ENCODE measurements at regions not wholly inside any gene's neighbourhood (a gene's known extent, or its start where the extent isn't known, plus 50 kb on each side); places are given as distances from the start of the nearest gene placed in this dataset.

- TF ChIP-seq, protein P1, sequence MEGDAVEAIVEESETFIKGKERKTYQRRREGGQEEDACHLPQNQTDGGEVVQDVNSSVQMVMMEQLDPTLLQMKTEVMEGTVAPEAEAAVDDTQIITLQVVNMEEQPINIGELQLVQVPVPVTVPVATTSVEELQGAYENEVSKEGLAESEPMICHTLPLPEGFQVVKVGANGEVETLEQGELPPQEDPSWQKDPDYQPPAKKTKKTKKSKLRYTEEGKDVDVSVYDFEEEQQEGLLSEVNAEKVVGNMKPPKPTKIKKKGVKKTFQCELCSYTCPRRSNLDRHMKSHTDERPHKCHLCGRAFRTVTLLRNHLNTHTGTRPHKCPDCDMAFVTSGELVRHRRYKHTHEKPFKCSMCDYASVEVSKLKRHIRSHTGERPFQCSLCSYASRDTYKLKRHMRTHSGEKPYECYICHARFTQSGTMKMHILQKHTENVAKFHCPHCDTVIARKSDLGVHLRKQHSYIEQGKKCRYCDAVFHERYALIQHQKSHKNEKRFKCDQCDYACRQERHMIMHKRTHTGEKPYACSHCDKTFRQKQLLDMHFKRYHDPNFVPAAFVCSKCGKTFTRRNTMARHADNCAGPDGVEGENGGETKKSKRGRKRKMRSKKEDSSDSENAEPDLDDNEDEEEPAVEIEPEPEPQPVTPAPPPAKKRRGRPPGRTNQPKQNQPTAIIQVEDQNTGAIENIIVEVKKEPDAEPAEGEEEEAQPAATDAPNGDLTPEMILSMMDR (IDR thresholded peaks at IDR 0.05) = no peak
- no peak for TF ChIP-seq POLR2A (IDR thresholded peaks at IDR 0.05)
These were observed 68.1 kb upstream of the MRPS30 start for GRCh38 chr5:44740660-44741059.
